NCI-H146 treated with DMSO at 0.1 percent for 48 hours (cell line): ENCODE measurements at regions not wholly inside any gene's neighbourhood (a gene's known extent, or its start where the extent isn't known, plus 50 kb on each side); places are given as distances from the start of the nearest gene placed in this dataset.

Source experiments
- DNase-seq: peaks from one replicate; lab custom pipeline; 2025; ENCODE audit not compliant: unreplicated experiment; lab: John Stamatoyannopoulos, UW

- DNase-seq = no peak
Observed at GRCh38 chr10:8416192-8416701, 361.8 kb downstream of the GATA3 start.

DNA sequence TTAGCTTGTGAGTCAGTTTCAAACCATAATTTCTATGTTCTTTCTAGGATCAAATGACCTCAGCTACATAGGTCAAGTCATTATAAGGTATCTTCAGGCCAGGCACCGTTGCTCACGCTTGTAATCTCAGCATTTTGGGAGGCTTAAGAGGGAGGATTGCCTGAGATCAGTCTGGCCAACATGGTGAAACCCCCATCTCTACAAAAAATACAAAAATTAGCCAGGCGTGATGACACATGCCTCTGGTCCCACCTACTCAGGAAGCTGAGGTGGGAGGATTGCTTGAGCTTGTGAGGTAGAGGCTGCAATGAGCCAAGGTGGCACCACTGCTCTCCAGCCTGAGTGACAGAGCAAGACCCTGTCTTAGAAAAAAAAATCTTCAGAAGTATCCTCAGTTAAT lies 362.3 kb downstream of the GATA3 start:
- no peak for DNase-seq

DNA sequence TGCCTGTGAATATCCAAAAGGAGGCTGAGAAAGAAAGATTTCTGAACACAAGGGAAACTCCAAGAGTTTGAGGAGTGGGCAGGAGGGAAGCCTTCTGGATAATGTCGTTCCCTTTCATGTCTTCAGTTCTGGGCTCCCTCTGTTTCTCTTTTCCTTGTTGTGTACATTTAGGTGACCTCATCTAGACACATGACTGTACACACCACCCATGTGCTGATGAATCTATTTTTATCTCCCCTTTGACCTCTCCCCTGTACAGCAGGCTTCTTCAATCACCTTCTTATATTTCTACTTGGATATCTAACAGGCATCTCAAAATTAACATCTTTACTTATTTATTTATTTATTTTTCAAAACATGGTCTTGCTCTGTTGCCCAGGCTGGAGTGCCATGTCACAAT lies 363.1 kb downstream of the GATA3 start:
- DNase-seq = no peak

DNA sequence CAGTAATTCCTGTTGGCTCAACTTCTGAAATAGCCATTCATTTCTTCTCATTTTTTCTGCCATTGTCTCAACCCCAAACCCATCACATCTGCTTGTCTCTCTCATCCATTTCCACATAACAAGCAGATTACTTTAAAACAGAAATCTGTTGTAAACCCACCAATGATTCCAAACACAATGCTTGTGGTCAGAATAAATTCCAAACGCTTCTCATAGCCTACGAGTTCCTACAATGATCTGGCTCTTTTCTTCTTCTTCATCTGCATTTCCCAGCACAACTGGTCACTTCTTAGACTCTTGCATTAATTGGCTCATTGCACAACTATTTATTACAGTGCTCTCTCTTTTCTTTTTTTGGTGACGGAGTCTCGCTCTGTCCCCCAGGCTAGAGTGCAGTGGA lies 364.1 kb downstream of the GATA3 start:
- no peak for DNase-seq

DNA sequence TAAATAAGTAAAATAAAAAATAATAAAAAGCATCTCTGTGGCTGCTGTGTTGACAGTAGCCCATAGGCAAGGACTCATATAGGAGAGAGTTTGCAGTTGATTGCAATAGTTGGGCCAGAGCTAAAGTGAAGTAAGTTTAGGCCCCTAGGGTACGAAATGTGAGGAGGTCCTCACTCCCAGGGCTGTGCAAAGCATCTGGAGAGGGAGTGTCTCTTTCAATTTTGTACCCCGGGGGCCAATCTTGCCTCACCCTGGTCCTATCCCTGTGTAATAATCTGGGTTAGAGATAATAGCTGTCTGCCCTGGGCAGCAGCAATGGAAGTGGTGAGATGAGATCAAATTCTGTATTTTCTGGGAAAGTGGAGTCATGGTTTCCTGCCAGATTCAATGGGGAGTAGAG lies 365.7 kb downstream of the GATA3 start:
- no peak for DNase-seq

GRCh38 chr10:8424555-8425211 lies 370.2 kb downstream of the GATA3 start:
- no peak for DNase-seq

- DNase-seq = no peak
Observed at GRCh38 chr10:8428654-8429053, 374.2 kb downstream of the GATA3 start.

DNA sequence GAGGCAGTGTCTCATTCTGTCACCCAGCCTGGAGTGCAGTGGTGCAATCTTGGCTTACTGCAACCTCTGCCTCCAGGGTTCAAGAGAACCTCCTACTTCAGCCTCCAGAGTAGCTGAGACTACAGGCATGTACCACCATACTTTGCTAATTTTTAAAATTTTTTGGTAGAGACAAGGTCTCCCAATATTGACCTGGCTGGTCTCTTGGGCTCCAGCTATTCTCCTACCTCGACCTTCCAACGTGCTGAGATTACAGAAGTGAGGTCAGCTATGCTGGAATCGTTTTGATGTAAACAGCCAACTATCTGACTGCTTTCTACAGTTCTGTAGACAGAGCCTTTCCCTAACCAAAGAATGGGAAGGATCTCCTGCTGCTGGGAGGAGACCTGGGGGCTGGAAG lies 375.8 kb downstream of the GATA3 start:
- no peak for DNase-seq

DNA sequence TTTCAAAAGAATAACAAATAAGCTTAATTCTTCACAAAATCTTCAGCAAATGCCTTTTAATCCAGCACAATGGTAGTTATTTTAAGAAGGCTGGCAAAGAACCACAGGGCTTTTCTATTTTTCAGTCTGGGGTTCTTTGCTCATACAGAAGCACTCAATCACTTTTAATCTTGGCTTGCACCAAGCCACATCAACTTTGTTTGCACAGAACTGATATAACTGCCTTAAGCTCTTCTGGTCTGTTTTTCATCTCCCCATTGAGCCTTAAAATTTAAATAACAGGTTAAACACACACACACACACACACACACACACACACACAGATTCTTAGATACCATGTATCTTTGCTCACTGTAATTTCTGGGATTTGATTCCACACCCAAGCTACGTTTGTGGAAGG lies 377.0 kb downstream of the GATA3 start:
- DNase-seq = no peak

- no peak for DNase-seq
Observed at GRCh38 chr10:8435186-8436055, 380.9 kb downstream of the GATA3 start.

DNA sequence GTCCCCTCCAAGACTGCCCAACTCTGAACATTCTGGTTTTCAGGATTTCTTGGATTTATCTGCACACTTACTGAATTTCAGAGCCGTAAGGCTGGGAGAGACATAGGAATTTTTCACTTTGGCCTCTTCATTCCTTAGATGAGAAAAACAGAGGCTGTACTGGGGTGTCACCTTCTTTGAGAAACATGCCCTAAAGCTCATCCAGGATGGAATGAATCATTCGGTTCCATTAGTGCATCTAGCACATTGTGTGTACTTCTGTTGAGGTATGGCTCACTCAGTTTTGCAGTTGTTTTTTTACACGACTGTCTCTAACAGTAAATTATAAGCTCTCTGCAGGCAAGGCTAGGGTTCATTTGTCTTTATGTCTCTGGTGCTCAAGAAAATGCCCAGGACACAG lies 383.4 kb downstream of the GATA3 start:
- DNase-seq = no peak

GRCh38 chr10:8438603-8439002 lies 384.1 kb downstream of the GATA3 start:
- no peak for DNase-seq

DNA sequence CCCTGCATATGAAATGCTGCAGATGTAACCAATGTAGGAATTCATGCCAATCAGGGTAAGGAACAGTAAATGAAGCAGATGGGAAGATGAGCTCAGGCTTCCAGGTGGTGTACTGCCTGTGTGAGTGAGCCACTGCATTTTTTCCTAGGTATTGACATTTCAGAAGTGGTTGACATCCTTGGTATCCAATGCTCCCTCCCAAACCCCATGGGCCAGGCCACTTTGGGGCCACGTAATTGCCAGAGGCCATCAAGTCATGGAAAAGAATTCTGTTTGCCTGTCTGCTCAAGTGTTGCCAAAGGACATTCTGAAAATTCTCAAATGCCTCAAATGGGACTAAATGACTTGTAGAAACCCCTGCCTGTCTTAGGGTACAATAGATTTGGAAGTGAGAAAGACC lies 384.6 kb downstream of the GATA3 start:
- no peak for DNase-seq

DNA sequence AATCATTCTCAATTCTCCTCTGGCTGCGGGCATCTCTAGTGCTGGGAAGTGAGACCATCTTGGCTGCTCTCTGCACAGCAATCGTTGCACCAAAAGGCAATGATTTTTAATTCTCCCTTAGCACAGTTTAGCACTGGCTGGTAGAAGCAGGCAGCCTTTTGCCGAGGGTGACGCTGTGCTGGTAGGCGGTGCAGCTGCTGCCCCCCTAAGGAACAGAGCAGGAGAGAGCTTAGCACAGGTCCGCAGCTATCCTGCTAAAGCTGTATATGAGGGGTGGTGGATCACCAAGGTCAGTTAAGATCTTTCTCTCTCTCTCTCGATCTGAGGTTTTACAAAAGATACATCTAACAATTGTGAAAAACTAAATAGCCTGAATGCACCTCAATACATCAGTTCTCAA lies 390.1 kb downstream of the GATA3 start:
- DNase-seq = no peak

- no peak for DNase-seq
Observed at GRCh38 chr10:8445353-8445752, 390.9 kb downstream of the GATA3 start.

GRCh38 chr10:8449909-8450308 lies 395.4 kb downstream of the GATA3 start:
- no peak for DNase-seq

DNA sequence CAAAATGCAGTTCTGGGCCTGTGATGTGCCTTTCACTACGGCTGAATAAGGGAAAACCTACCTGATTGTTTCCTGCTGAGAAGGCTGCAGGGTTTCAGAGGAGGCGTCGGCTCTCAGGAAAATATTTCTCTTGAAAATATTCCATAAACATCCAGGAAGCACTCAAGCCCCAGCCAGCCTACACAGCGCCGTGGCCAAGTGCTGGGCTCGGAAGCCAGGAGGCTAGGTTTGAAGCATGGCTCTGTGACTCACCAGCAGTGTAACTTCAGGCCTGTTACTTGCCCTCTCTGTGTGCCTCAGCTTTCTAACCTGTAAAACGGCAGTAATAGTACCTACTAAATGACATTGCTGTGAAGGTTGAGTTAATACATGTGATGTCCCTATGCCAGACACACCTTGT lies 399.1 kb downstream of the GATA3 start:
- DNase-seq = no peak

DNA sequence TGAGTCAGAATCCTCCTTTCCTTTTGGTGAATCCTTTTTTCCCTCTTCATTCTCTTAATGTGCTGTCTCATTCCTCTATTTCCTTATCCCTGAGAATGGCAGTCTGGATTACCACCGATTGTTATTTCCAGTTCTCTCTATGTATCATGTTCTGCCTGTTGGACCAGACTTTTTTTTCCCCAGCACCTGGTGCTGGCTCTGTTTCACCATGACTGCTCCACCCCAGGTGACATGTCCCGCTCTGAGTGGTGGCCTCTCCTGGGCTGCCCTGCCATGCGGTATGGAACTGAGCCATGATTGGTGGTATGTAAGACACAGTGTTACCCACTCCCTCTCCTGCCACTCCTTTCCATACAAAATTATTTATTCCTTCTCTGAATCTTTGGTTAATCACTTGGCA lies 399.9 kb downstream of the GATA3 start:
- no peak for DNase-seq

DNA sequence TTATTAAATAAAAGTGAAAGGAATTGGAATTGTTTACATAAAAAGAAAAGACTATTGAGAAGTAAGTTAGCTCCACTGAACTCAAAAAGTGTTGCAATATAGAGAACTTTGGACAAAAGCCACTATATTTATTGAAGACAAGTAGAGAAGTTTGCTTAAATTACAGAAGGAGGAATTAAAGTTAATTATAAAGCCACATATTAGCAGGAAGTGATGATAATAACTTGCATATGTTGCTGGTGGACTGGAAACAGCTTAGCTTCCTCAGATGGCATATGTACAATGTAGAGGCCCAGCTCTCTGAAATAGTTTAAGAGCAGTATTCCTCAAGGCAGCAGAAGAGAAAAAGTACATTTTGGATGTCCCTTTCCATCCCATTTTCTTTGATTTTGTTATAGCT lies 400.7 kb downstream of the GATA3 start:
- DNase-seq = no peak

GRCh38 chr10:8456386-8456785 lies 401.9 kb downstream of the GATA3 start:
- DNase-seq = no peak

DNA sequence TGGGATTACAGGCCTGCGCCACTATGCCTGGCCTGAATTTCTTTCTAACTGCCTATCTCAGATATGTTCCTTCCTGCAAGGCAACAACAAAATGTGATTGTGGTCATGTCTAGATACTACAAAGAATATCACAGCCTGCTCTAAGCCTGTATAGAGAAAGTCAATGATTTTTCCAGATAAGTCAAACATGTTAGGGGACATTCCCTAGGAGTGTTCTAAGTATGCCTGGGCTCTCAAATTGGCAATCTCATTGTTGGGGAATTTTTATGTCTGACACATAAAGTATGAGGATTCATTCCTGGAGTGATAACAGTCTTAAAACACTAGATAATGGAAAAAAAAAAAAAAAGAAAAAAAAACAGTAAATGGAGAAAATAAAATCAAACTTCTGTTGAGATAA lies 406.1 kb downstream of the GATA3 start:
- DNase-seq = no peak

- DNase-seq = no peak
Observed at GRCh38 chr10:8462565-8462964, 408.1 kb downstream of the GATA3 start.
